ENCODE measurements at regions not wholly inside any gene's neighbourhood (a gene's known extent, or its start where the extent isn't known, plus 50 kb on each side); places are given as distances from the start of the nearest gene placed in this dataset.

- TF ChIP-seq, protein P1, sequence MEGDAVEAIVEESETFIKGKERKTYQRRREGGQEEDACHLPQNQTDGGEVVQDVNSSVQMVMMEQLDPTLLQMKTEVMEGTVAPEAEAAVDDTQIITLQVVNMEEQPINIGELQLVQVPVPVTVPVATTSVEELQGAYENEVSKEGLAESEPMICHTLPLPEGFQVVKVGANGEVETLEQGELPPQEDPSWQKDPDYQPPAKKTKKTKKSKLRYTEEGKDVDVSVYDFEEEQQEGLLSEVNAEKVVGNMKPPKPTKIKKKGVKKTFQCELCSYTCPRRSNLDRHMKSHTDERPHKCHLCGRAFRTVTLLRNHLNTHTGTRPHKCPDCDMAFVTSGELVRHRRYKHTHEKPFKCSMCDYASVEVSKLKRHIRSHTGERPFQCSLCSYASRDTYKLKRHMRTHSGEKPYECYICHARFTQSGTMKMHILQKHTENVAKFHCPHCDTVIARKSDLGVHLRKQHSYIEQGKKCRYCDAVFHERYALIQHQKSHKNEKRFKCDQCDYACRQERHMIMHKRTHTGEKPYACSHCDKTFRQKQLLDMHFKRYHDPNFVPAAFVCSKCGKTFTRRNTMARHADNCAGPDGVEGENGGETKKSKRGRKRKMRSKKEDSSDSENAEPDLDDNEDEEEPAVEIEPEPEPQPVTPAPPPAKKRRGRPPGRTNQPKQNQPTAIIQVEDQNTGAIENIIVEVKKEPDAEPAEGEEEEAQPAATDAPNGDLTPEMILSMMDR (IDR thresholded peaks at IDR 0.05; ENCODE audit: low read length) = no peak
- no peak for TF ChIP-seq EZH2 (optimal IDR thresholded peaks at IDR 0.05; ENCODE audit: low read depth, low read length)
Measured at GRCh38 chrX:8377041-8377440, 87.6 kb upstream of the VCX3B start.
